ENCODE measurements at regions not wholly inside any gene's neighbourhood (a gene's known extent, or its start where the extent isn't known, plus 50 kb on each side); places are given as distances from the start of the nearest gene placed in this dataset.
"Not testable (repeated sequence)": the region's sequence is repeated elsewhere in the genome, so short reads cannot be mapped to it uniquely, and the experiment has no call there.

GRCh38 chr4:177974461-177974860 lies 532.2 kb upstream of the AGA start:
- no peak for DNase-seq (ENCODE audit: low read depth)
- no peak overlapping the region for H3K4me3 ChIP-seq (ENCODE audit: low read depth, low read length)

- no peak for DNase-seq (ENCODE audit: low read depth)
Measured at GRCh38 chr4:177975315-177975987, 533.2 kb upstream of the AGA start.

GRCh38 chr4:177986236-177986635 lies 544.0 kb upstream of the AGA start:
- H3K4me3 ChIP-seq (ENCODE audit: low read depth, low read length) = no peak overlapping the region
- no peak for DNase-seq (ENCODE audit: low read depth)

More at GRCh38 chr4:177975315-177975987, 533.2 kb upstream of the AGA start:
- no peak overlapping the region for H3K4me3 ChIP-seq (ENCODE audit: low read depth, low read length)

GRCh38 chr4:177987896-177988295 lies 545.7 kb upstream of the AGA start:
- H3K4me3 ChIP-seq (ENCODE audit: low read depth, low read length) = no peak overlapping the region
- no peak for DNase-seq (ENCODE audit: low read depth)

- DNase-seq (ENCODE audit: low read depth) = no peak
- no peak overlapping the region for H3K4me3 ChIP-seq (ENCODE audit: low read depth, low read length)
Measured at GRCh38 chr4:177989503-177990201, 547.4 kb upstream of the AGA start.

GRCh38 chr4:178003098-178003657 lies 560.9 kb upstream of the AGA start:
- no peak for DNase-seq (ENCODE audit: low read depth)

GRCh38 chr4:178010596-178010995 lies 568.4 kb upstream of the AGA start:
- no peak overlapping the region for H3K4me3 ChIP-seq (ENCODE audit: low read depth, low read length)
- no peak for DNase-seq (ENCODE audit: low read depth)

More at GRCh38 chr4:178003098-178003657, 560.9 kb upstream of the AGA start:
- no peak overlapping the region for H3K4me3 ChIP-seq (ENCODE audit: low read depth, low read length)

- DNase-seq (ENCODE audit: low read depth); H3K4me3 ChIP-seq (ENCODE audit: low read depth, low read length): not testable (repeated sequence)
Measured at GRCh38 chr4:178015046-178015445, 572.8 kb upstream of the AGA start.

- no peak overlapping the region for H3K4me3 ChIP-seq (ENCODE audit: low read depth, low read length)
- DNase-seq (ENCODE audit: low read depth) = no peak
Measured at GRCh38 chr4:178026999-178027398, 584.8 kb upstream of the AGA start.

GRCh38 chr4:178027796-178028195 lies 585.6 kb upstream of the AGA start:
- H3K4me3 ChIP-seq (ENCODE audit: low read depth, low read length) = no peak overlapping the region
- DNase-seq (ENCODE audit: low read depth) = no peak

- no peak for DNase-seq (ENCODE audit: low read depth)
Measured at GRCh38 chr4:178028481-178028880, 586.2 kb upstream of the AGA start.

GRCh38 chr4:178037459-178038214 lies 595.4 kb upstream of the AGA start:
- no peak for DNase-seq (ENCODE audit: low read depth)
- no peak overlapping the region for H3K4me3 ChIP-seq (ENCODE audit: low read depth, low read length)

More at GRCh38 chr4:178028481-178028880, 586.2 kb upstream of the AGA start:
- H3K4me3 ChIP-seq (ENCODE audit: low read depth, low read length) = no peak overlapping the region

- no peak overlapping the region for H3K4me3 ChIP-seq (ENCODE audit: low read depth, low read length)
- no peak for DNase-seq (ENCODE audit: low read depth)
Measured at GRCh38 chr4:178056996-178057395, 614.8 kb upstream of the AGA start.

- H3K4me3 ChIP-seq (ENCODE audit: low read depth, low read length) = no peak overlapping the region
Measured at GRCh38 chr4:178063568-178063967, 621.3 kb upstream of the AGA start.

GRCh38 chr4:178066338-178066941 lies 624.2 kb upstream of the AGA start:
- H3K4me3 ChIP-seq (ENCODE audit: low read depth, low read length) = no peak overlapping the region
- DNase-seq (ENCODE audit: low read depth) = no peak

More at GRCh38 chr4:178063568-178063967, 621.3 kb upstream of the AGA start:
- DNase-seq (ENCODE audit: low read depth) = no peak

GRCh38 chr4:178068136-178068535 lies 625.9 kb upstream of the AGA start:
- no peak for DNase-seq (ENCODE audit: low read depth)
- no peak overlapping the region for H3K4me3 ChIP-seq (ENCODE audit: low read depth, low read length)

GRCh38 chr4:178070163-178070562 lies 627.9 kb upstream of the AGA start:
- no peak overlapping the region for H3K4me3 ChIP-seq (ENCODE audit: low read depth, low read length)
- DNase-seq (ENCODE audit: low read depth) = no peak

- DNase-seq (ENCODE audit: low read depth) = no peak
- H3K4me3 ChIP-seq (ENCODE audit: low read depth, low read length) = no peak overlapping the region
Measured at GRCh38 chr4:178080312-178080711, 638.1 kb upstream of the AGA start.

GRCh38 chr4:178081176-178081575 lies 638.9 kb upstream of the AGA start:
- no peak overlapping the region for H3K4me3 ChIP-seq (ENCODE audit: low read depth, low read length)
- no peak for DNase-seq (ENCODE audit: low read depth)

GRCh38 chr4:178081896-178082295 lies 639.7 kb upstream of the AGA start:
- H3K4me3 ChIP-seq (ENCODE audit: low read depth, low read length) = no peak overlapping the region
- DNase-seq (ENCODE audit: low read depth) = no peak

Measured in skeletal muscle cell (primary cell).